OCI-LY7 (cell line): ENCODE measurements at regions not wholly inside any gene's neighbourhood (a gene's known extent, or its start where the extent isn't known, plus 50 kb on each side); places are given as distances from the start of the nearest gene placed in this dataset.

ENCODE experiments used
- BruUV-seq: library from RNA; stranded (reverse); fragments of 400-500 nt; replicated peaks from 2 replicates; lab custom pipeline; 2021; lab: Mats Ljungman, UMichigan
- CTCF ChIA-PET: fragments of 300-600 bp; sonication (Branson Sonifier 250); formaldehyde crosslinking; loops from one replicate; lab custom pipeline; 2022; ENCODE audit warnings: antibody characterized with exemption; ENCODE audit not compliant: unreplicated experiment; lab: Charles Lee
- POLR2A ChIA-PET: fragments of 300-600 bp; sonication (Branson Sonifier 250); formaldehyde crosslinking; loops from one replicate; lab custom pipeline; 2022; ENCODE audit warnings: antibody characterized with exemption; lab: Charles Lee
- DNase-seq: peaks from one replicate; pipeline ENCODE4 v3.0.0-alpha.2; 2015; ENCODE audit warnings: low spot score
- H2AFZ ChIP-seq: fragments of 200-600 bp; sonication (generic), shearing (Covaris generic); 2 replicates; pipeline ENCODE4 v1.6.1; 2014; ENCODE audit warnings: mild to moderate bottlenecking, antibody characterized with exemption, low read length, moderate library complexity
- H3K27ac ChIP-seq: fragments of 200-600 bp; sonication (generic); 2 replicates; pipeline ENCODE4 v1.5.1; 2014; ENCODE audit warnings: mixed run types, low read depth, mild to moderate bottlenecking, moderate library complexity, low read length, inconsistent platforms; ENCODE audit not compliant: poor library complexity, severe bottlenecking
- H3K36me3 ChIP-seq: fragments of 200-600 bp; sonication (generic); 2 replicates; pipeline ENCODE4 v1.6.1; 2014; ENCODE audit warnings: mild to moderate bottlenecking, antibody characterized with exemption, low read length, moderate library complexity, mixed read lengths; ENCODE audit not compliant: insufficient read depth
- H3K4me1 ChIP-seq: fragments of 200-600 bp; sonication (generic); 2 replicates; pipeline ENCODE4 v1.5.1; 2014; ENCODE audit warnings: mild to moderate bottlenecking, low read length; ENCODE audit not compliant: insufficient read depth, poor library complexity, severe bottlenecking
- H3K4me2 ChIP-seq: fragments of 200-600 bp; sonication (generic); 2 replicates; pipeline ENCODE4 v1.6.1; 2014; ENCODE audit warnings: mild to moderate bottlenecking, low read length
- H3K4me3 ChIP-seq: fragments of 200-600 bp; sonication (generic); 2 replicates; pipeline ENCODE4 v1.5.1; 2014; ENCODE audit warnings: mild to moderate bottlenecking, low read depth, low read length; ENCODE audit not compliant: poor library complexity, severe bottlenecking
- H3K79me2 ChIP-seq: fragments of 200-600 bp; sonication (generic); 2 replicates; pipeline ENCODE4 v1.6.1; 2016; ENCODE audit warnings: low read depth, mild to moderate bottlenecking, low read length, moderate library complexity, mixed read lengths; ENCODE audit not compliant: insufficient read depth
- H3K9me2 ChIP-seq: fragments of 200-600 bp; sonication (generic); 2 replicates; pipeline ENCODE4 v1.6.1; 2016; ENCODE audit warnings: mild to moderate bottlenecking, low read length, mixed read lengths; ENCODE audit not compliant: insufficient read depth
- H3K9me3 ChIP-seq: fragments of 200-600 bp; sonication (generic); 2 replicates; pipeline ENCODE4 v1.6.1; 2014; ENCODE audit warnings: mild to moderate bottlenecking, mixed run types, low read length, mixed read lengths
- H4K20me1 ChIP-seq: fragments of 200-600 bp; sonication (generic); 2 replicates; pipeline ENCODE4 v1.6.1; 2014; ENCODE audit warnings: mild to moderate bottlenecking, antibody characterized with exemption, low read length, moderate library complexity, mixed read lengths; ENCODE audit not compliant: insufficient read depth
- EZH2phosphoT487 ChIP-seq: fragments of 200-600 bp; sonication (generic); IDR thresholded peaks from 2 replicates; pipeline ENCODE4 v1.6.1; 2018; ENCODE audit warnings: low read depth, borderline replicate concordance, mild to moderate bottlenecking, mixed run types, antibody characterized with exemption, low read length, moderate library complexity, mixed read lengths
- intact Hi-C: fragments of 100-400 bp; cut with micrococcal nuclease; formaldehyde crosslinking; loops from one replicate; pipeline ENCODE4 v1.10.0; 2022; ENCODE audit not compliant: unreplicated experiment
- TF ChIP-seq, protein P1 (sequence below): fragments of 200-600 bp; sonication (generic); conservative IDR thresholded peaks from 2 replicates; pipeline ENCODE4 v1.5.1; 2014; ENCODE audit warnings: mild to moderate bottlenecking, antibody characterized with exemption, low read length, moderate library complexity, mixed read lengths

- Histone ChIP-seq H3K27ac (no peak overlapping the region), H3K4me2 (no peak overlapping the region), H2AFZ (no peak overlapping the region), H3K79me2 (no peaks in the 10 kb centered on the region), H3K4me1 (no peaks in the 10 kb centered on the region), H3K9me2 (no peaks in the 10 kb centered on the region), H3K4me3 (no peak overlapping the region), H4K20me1 (no peaks in the 10 kb centered on the region), H3K36me3 (no peaks in the 10 kb centered on the region), H3K9me3 (no peaks in the 10 kb centered on the region)
- intact Hi-C loops = no loop called here
- no TSS peak for BruUV-seq
- CTCF ChIA-PET = no interaction called here
- TF ChIP-seq EZH2phosphoT487 = no peak
- TF ChIP-seq, protein P1, sequence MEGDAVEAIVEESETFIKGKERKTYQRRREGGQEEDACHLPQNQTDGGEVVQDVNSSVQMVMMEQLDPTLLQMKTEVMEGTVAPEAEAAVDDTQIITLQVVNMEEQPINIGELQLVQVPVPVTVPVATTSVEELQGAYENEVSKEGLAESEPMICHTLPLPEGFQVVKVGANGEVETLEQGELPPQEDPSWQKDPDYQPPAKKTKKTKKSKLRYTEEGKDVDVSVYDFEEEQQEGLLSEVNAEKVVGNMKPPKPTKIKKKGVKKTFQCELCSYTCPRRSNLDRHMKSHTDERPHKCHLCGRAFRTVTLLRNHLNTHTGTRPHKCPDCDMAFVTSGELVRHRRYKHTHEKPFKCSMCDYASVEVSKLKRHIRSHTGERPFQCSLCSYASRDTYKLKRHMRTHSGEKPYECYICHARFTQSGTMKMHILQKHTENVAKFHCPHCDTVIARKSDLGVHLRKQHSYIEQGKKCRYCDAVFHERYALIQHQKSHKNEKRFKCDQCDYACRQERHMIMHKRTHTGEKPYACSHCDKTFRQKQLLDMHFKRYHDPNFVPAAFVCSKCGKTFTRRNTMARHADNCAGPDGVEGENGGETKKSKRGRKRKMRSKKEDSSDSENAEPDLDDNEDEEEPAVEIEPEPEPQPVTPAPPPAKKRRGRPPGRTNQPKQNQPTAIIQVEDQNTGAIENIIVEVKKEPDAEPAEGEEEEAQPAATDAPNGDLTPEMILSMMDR = no peak
- POLR2A ChIA-PET = no interaction called here
- DNase-seq = no peak
Observed at GRCh38 chr15:31551323-31551722, 224.7 kb downstream of the KLF13 start.

GRCh38 chr15:31552482-31553099 is 226.0 kb downstream of the KLF13 start:
- CTCF ChIA-PET = interaction anchor here (0.6 kb wide), 1 partner anchor 24 kb away, joined by 3 read pairs; no protein-coding TSS in a partner anchor
- Histone ChIP-seq H3K4me3 (no peak overlapping the region), H2AFZ (no peak overlapping the region), H3K9me2 (no peaks in the 10 kb centered on the region), H4K20me1 (no peaks in the 10 kb centered on the region), H3K4me1 (no peaks in the 10 kb centered on the region), H3K4me2 (no peak overlapping the region), H3K36me3 (no peaks in the 10 kb centered on the region), H3K9me3 (no peaks in the 10 kb centered on the region), H3K79me2 (no peaks in the 10 kb centered on the region), H3K27ac (no peak overlapping the region)
- DNase-seq = no peak
- intact Hi-C loops = no loop called here
- BruUV-seq = no TSS peak
- TF ChIP-seq EZH2phosphoT487 = no peak
- TF ChIP-seq, protein P1 = no peak
- POLR2A ChIA-PET = interaction anchor here (0.5 kb wide), 1 partner anchor 1483 kb away, joined by 3 read pairs; no protein-coding TSS in a partner anchor

- H3K9me3 ChIP-seq = no peaks in the 10 kb centered on the region
- H3K27ac ChIP-seq = no peak overlapping the region
- no peak overlapping the region for H3K4me3 ChIP-seq
- CTCF ChIA-PET = no interaction called here
- POLR2A ChIA-PET = interaction anchor here (0.7 kb wide), 1 partner anchor 1300 kb away, joined by 3 read pairs; no protein-coding TSS in a partner anchor
- H3K79me2 ChIP-seq = no peaks in the 10 kb centered on the region
- no peaks in the 10 kb centered on the region for H3K36me3 ChIP-seq
- TF ChIP-seq, protein P1 = no peak
- no peak for TF ChIP-seq EZH2phosphoT487
- H3K9me2 ChIP-seq = no peaks in the 10 kb centered on the region
- DNase-seq = no peak
- H2AFZ ChIP-seq = no peak overlapping the region
- H4K20me1 ChIP-seq = no peaks in the 10 kb centered on the region
- H3K4me2 ChIP-seq = no peak overlapping the region
- BruUV-seq = no TSS peak
- H3K4me1 ChIP-seq = no peaks in the 10 kb centered on the region
- intact Hi-C loops = no loop called here
Observed at GRCh38 chr15:31554261-31554660, 227.6 kb downstream of the KLF13 start.
